AG09319 (cell line): ENCODE measurements at regions not wholly inside any gene's neighbourhood (a gene's known extent, or its start where the extent isn't known, plus 50 kb on each side); places are given as distances from the start of the nearest gene placed in this dataset.

Experiments
- DNase-seq: peaks from one replicate; pipeline ENCODE4 v3.0.0-alpha.2; 2010; ENCODE audit warnings: low read depth; ENCODE audit errors: extremely low read depth
- CTCF ChIP-seq: IDR thresholded peaks from 2 replicates; pipeline ENCODE4 v1.5.1; 2011; ENCODE audit warnings: low read depth, mild to moderate bottlenecking, inconsistent platforms, low read length, moderate library complexity

GRCh38 chr2:183607995-183608394, 483.8 kb downstream of the NUP35 start:
- no peak for DNase-seq
- TF ChIP-seq CTCF, result no peak

GRCh38 chr2:183608747-183609146, 484.5 kb downstream of the NUP35 start:
- DNase-seq, result no peak
- no peak for TF ChIP-seq CTCF

GRCh38 chr2:183610724-183611123, 486.5 kb downstream of the NUP35 start:
- TF ChIP-seq CTCF, result no peak
- DNase-seq, result no peak

GRCh38 chr2:183614799-183615435, 490.7 kb downstream of the NUP35 start:
- no peak for TF ChIP-seq CTCF
- DNase-seq, result no peak

GRCh38 chr2:183623227-183623626, 499.0 kb downstream of the NUP35 start:
- no peak for TF ChIP-seq CTCF

GRCh38 chr2:183630964-183631363, 506.7 kb downstream of the NUP35 start:
- DNase-seq, result no peak
- TF ChIP-seq CTCF, result no peak

More at GRCh38 chr2:183623227-183623626, 499.0 kb downstream of the NUP35 start:
- no peak for DNase-seq

- no peak for TF ChIP-seq CTCF
- no peak for DNase-seq
These were observed 531.9 kb downstream of the NUP35 start for GRCh38 chr2:183656121-183656520.
